ENCODE measurements at regions not wholly inside any gene's neighbourhood (a gene's known extent, or its start where the extent isn't known, plus 50 kb on each side); places are given as distances from the start of the nearest gene placed in this dataset.

DNA sequence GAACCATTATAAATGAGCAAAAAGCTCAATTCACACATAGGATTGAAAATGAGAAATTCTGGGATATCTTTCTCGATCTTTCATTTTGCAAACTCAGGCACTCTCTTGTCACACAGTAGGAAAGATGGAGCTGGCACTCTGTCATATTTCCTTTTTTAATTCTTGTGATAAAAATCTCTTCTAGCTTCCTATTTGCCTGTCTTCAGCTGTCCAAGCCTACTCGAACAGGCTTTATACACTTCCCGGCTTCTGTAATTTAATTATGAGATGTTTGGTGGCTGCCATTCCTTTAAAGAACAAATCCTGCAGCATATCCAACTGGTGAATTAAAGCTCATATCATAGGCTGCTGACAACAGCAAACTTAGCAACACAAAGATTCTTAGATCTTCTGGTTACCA is 1484.3 kb upstream of the PIK3C3 start:
- Histone ChIP-seq H3K9me3 (ENCODE audit: control insufficient read depth in 2 of 2, insufficient read depth in 1 of 2, low read length in 1 of 2) (no peaks in the 10 kb centered on the region), H3K4me1 (ENCODE audit: control insufficient read depth in 2 of 2, insufficient read depth in 2 of 2, low read length in 2 of 2) (no peaks in the 10 kb centered on the region), H3K27ac (ENCODE audit: low read depth in 1 of 2, low read length in 1 of 2) (no peak overlapping the region), H3K4me3 (ENCODE audit: low read length in 2 of 2) (no peak overlapping the region), H3K36me3 (ENCODE audit: control insufficient read depth in 2 of 2, insufficient read depth in 2 of 2, low read length in 1 of 2) (no peaks in the 10 kb centered on the region), H3K27me3 (ENCODE audit: control insufficient read depth in 2 of 2, insufficient read depth in 1 of 2, low read length in 1 of 2) (no peaks in the 10 kb centered on the region)
- DNase-seq (ENCODE audit: low read depth in 6 of 9, low spot score in 9 of 9): no peak
- WGBS: 89% methylated on average over 3 of the region's 3 CpGs

GRCh38 chr18:40469851-40470250 is 1485.2 kb upstream of the PIK3C3 start:
- 95% methylated on average over 4 of the region's 4 CpGs for WGBS
- Histone ChIP-seq H3K27me3 (ENCODE audit: control insufficient read depth in 2 of 2, insufficient read depth in 1 of 2, low read length in 1 of 2) (no peaks in the 10 kb centered on the region), H3K9me3 (ENCODE audit: control insufficient read depth in 2 of 2, insufficient read depth in 1 of 2, low read length in 1 of 2) (no peaks in the 10 kb centered on the region), H3K36me3 (ENCODE audit: control insufficient read depth in 2 of 2, insufficient read depth in 2 of 2, low read length in 1 of 2) (no peaks in the 10 kb centered on the region), H3K4me3 (ENCODE audit: low read length in 2 of 2) (no peak overlapping the region), H3K4me1 (ENCODE audit: control insufficient read depth in 2 of 2, insufficient read depth in 2 of 2, low read length in 2 of 2) (no peaks in the 10 kb centered on the region), H3K27ac (ENCODE audit: low read depth in 1 of 2, low read length in 1 of 2) (no peak overlapping the region)
- no peak for DNase-seq (ENCODE audit: low read depth in 6 of 9, low spot score in 9 of 9)

DNA sequence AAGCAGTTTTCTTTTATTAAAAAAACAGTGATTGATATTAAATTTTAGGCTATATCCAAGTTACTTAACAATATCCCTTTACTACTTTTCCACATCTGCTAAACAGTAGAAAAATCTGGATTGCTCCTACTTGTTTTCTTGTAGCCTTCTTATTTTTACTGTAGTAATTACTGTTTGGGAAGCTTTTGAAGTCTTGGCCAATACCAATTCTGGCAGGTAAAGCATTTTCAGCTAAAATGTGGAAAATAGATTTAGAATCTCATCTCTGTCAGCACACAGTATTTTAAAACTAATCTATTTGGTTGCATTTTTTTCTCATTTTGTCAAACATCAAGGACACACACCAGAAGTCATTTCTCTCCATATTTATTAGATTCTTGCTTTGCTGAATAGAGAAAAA is 1485.7 kb upstream of the PIK3C3 start:
- no peak overlapping the region for H3K4me3 ChIP-seq (ENCODE audit: low read length in 2 of 2)
- no peaks in the 10 kb centered on the region for H3K9me3 ChIP-seq (ENCODE audit: control insufficient read depth in 2 of 2, insufficient read depth in 1 of 2, low read length in 1 of 2)
- DNase-seq (ENCODE audit: low read depth in 6 of 9, low spot score in 9 of 9): no peak
- H3K27ac ChIP-seq (ENCODE audit: low read depth in 1 of 2, low read length in 1 of 2): no peak overlapping the region
- no peaks in the 10 kb centered on the region for H3K27me3 ChIP-seq (ENCODE audit: control insufficient read depth in 2 of 2, insufficient read depth in 1 of 2, low read length in 1 of 2)
- no peaks in the 10 kb centered on the region for H3K36me3 ChIP-seq (ENCODE audit: control insufficient read depth in 2 of 2, insufficient read depth in 2 of 2, low read length in 1 of 2)
- no peaks in the 10 kb centered on the region for H3K4me1 ChIP-seq (ENCODE audit: control insufficient read depth in 2 of 2, insufficient read depth in 2 of 2, low read length in 2 of 2)

GRCh38 chr18:40464032-40464431 is 1491.0 kb upstream of the PIK3C3 start:
- no peaks in the 10 kb centered on the region for H3K9me3 ChIP-seq (ENCODE audit: control insufficient read depth in 2 of 2, insufficient read depth in 1 of 2, low read length in 1 of 2)
- no peak overlapping the region for H3K27ac ChIP-seq (ENCODE audit: low read depth in 1 of 2, low read length in 1 of 2)
- DNase-seq (ENCODE audit: low read depth in 6 of 9, low spot score in 9 of 9): no peak
- H3K27me3 ChIP-seq (ENCODE audit: control insufficient read depth in 2 of 2, insufficient read depth in 1 of 2, low read length in 1 of 2): no peaks in the 10 kb centered on the region
- WGBS: 94% methylated on average over 1 of the region's 1 CpG
- H3K36me3 ChIP-seq (ENCODE audit: control insufficient read depth in 2 of 2, insufficient read depth in 2 of 2, low read length in 1 of 2): no peaks in the 10 kb centered on the region
- H3K4me3 ChIP-seq (ENCODE audit: low read length in 2 of 2): no peak overlapping the region
- no peaks in the 10 kb centered on the region for H3K4me1 ChIP-seq (ENCODE audit: control insufficient read depth in 2 of 2, insufficient read depth in 2 of 2, low read length in 2 of 2)

- DNase-seq (ENCODE audit: low read depth in 6 of 9, low spot score in 9 of 9): no peak
These were observed 1501.1 kb upstream of the PIK3C3 start for GRCh38 chr18:40453903-40454302.

GRCh38 chr18:40452599-40452998 is 1502.4 kb upstream of the PIK3C3 start:
- Histone ChIP-seq H3K27me3 (ENCODE audit: control insufficient read depth in 2 of 2, insufficient read depth in 1 of 2, low read length in 1 of 2) (no peaks in the 10 kb centered on the region), H3K36me3 (ENCODE audit: control insufficient read depth in 2 of 2, insufficient read depth in 2 of 2, low read length in 1 of 2) (no peaks in the 10 kb centered on the region), H3K27ac (ENCODE audit: low read depth in 1 of 2, low read length in 1 of 2) (no peak overlapping the region), H3K4me3 (ENCODE audit: low read length in 2 of 2) (no peak overlapping the region), H3K4me1 (ENCODE audit: control insufficient read depth in 2 of 2, insufficient read depth in 2 of 2, low read length in 2 of 2) (no peaks in the 10 kb centered on the region), H3K9me3 (ENCODE audit: control insufficient read depth in 2 of 2, insufficient read depth in 1 of 2, low read length in 1 of 2) (no peaks in the 10 kb centered on the region)
- no peak for DNase-seq (ENCODE audit: low read depth in 6 of 9, low spot score in 9 of 9)
- WGBS: 97% methylated on average over 2 of the region's 2 CpGs

More at GRCh38 chr18:40453903-40454302, 1501.1 kb upstream of the PIK3C3 start:
- Histone ChIP-seq H3K27ac (ENCODE audit: low read depth in 1 of 2, low read length in 1 of 2) (no peak overlapping the region), H3K27me3 (ENCODE audit: control insufficient read depth in 2 of 2, insufficient read depth in 1 of 2, low read length in 1 of 2) (no peaks in the 10 kb centered on the region), H3K4me1 (ENCODE audit: control insufficient read depth in 2 of 2, insufficient read depth in 2 of 2, low read length in 2 of 2) (no peaks in the 10 kb centered on the region), H3K4me3 (ENCODE audit: low read length in 2 of 2) (no peak overlapping the region), H3K9me3 (ENCODE audit: control insufficient read depth in 2 of 2, insufficient read depth in 1 of 2, low read length in 1 of 2) (no peaks in the 10 kb centered on the region), H3K36me3 (ENCODE audit: control insufficient read depth in 2 of 2, insufficient read depth in 2 of 2, low read length in 1 of 2) (no peaks in the 10 kb centered on the region)
- WGBS: 95% methylated on average over 5 of the region's 5 CpGs

DNA sequence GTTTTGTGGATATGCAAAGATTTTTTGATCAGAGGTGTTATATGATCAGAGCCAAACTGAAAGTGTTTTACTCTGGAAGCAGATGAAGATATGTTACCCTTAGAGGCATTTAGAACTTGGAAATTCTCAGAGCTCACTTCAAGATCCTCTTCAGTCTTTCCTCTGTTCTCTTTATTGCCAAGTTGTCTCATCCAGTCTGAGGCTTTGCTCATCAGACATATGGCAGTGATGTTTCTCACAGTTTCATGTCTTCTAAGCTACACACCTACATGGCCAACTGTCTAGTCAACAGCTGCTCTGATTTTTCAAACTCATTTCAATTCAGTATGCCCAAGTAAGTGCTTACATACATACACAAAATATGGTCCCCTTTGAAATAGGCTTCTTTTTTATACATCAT is 1504.3 kb upstream of the PIK3C3 start:
- Histone ChIP-seq H3K4me1 (ENCODE audit: control insufficient read depth in 2 of 2, insufficient read depth in 2 of 2, low read length in 2 of 2) (no peaks in the 10 kb centered on the region), H3K4me3 (ENCODE audit: low read length in 2 of 2) (no peak overlapping the region), H3K27me3 (ENCODE audit: control insufficient read depth in 2 of 2, insufficient read depth in 1 of 2, low read length in 1 of 2) (no peaks in the 10 kb centered on the region), H3K9me3 (ENCODE audit: control insufficient read depth in 2 of 2, insufficient read depth in 1 of 2, low read length in 1 of 2) (no peaks in the 10 kb centered on the region), H3K27ac (ENCODE audit: low read depth in 1 of 2, low read length in 1 of 2) (no peak overlapping the region), H3K36me3 (ENCODE audit: control insufficient read depth in 2 of 2, insufficient read depth in 2 of 2, low read length in 1 of 2) (no peaks in the 10 kb centered on the region)
- no peak for DNase-seq (ENCODE audit: low read depth in 6 of 9, low spot score in 9 of 9)

- Histone ChIP-seq H3K36me3 (ENCODE audit: control insufficient read depth in 2 of 2, insufficient read depth in 2 of 2, low read length in 1 of 2) (no peaks in the 10 kb centered on the region), H3K9me3 (ENCODE audit: control insufficient read depth in 2 of 2, insufficient read depth in 1 of 2, low read length in 1 of 2) (no peaks in the 10 kb centered on the region), H3K27me3 (ENCODE audit: control insufficient read depth in 2 of 2, insufficient read depth in 1 of 2, low read length in 1 of 2) (no peaks in the 10 kb centered on the region), H3K4me3 (ENCODE audit: low read length in 2 of 2) (no peak overlapping the region), H3K4me1 (ENCODE audit: control insufficient read depth in 2 of 2, insufficient read depth in 2 of 2, low read length in 2 of 2) (no peaks in the 10 kb centered on the region), H3K27ac (ENCODE audit: low read depth in 1 of 2, low read length in 1 of 2) (no peak overlapping the region)
- no peak for DNase-seq (ENCODE audit: low read depth in 6 of 9, low spot score in 9 of 9)
- WGBS: 81% methylated on average over 1 of the region's 1 CpG
These were observed 1507.2 kb upstream of the PIK3C3 start for GRCh38 chr18:40447820-40448219.

GRCh38 chr18:40440088-40440487 is 1514.9 kb upstream of the PIK3C3 start:
- Histone ChIP-seq H3K4me1 (ENCODE audit: control insufficient read depth in 2 of 2, insufficient read depth in 2 of 2, low read length in 2 of 2) (no peaks in the 10 kb centered on the region), H3K9me3 (ENCODE audit: control insufficient read depth in 2 of 2, insufficient read depth in 1 of 2, low read length in 1 of 2) (no peaks in the 10 kb centered on the region), H3K27me3 (ENCODE audit: control insufficient read depth in 2 of 2, insufficient read depth in 1 of 2, low read length in 1 of 2) (no peaks in the 10 kb centered on the region), H3K36me3 (ENCODE audit: control insufficient read depth in 2 of 2, insufficient read depth in 2 of 2, low read length in 1 of 2) (no peaks in the 10 kb centered on the region), H3K4me3 (ENCODE audit: low read length in 2 of 2) (no peak overlapping the region), H3K27ac (ENCODE audit: low read depth in 1 of 2, low read length in 1 of 2) (no peak overlapping the region)
- DNase-seq (ENCODE audit: low read depth in 6 of 9, low spot score in 9 of 9): no peak
- WGBS: 97% methylated on average over 7 of the region's 7 CpGs

DNA sequence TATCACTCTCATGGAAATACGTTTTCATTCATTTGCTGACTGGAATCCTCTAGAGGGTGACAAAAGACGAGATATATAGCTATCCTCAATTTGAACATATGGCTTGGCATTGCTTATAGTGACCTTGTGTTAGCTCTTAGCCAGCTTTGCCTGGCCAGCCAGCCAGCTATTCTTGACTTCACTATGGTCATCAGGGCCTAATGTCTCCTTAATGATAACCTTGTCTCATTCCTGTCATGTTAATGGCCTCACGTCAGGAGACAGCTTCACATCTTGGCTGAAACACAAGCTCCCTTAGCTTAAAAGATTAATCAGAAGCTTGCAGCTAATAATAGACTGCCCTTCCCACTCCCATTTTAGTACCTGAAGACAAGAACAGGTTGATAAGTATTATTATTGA is 1517.5 kb upstream of the PIK3C3 start:
- 90% methylated on average over 3 of the region's 3 CpGs for WGBS
- no peaks in the 10 kb centered on the region for H3K27me3 ChIP-seq (ENCODE audit: control insufficient read depth in 2 of 2, insufficient read depth in 1 of 2, low read length in 1 of 2)
- no peak overlapping the region for H3K4me3 ChIP-seq (ENCODE audit: low read length in 2 of 2)
- H3K27ac ChIP-seq (ENCODE audit: low read depth in 1 of 2, low read length in 1 of 2): no peak overlapping the region
- H3K9me3 ChIP-seq (ENCODE audit: control insufficient read depth in 2 of 2, insufficient read depth in 1 of 2, low read length in 1 of 2): no peaks in the 10 kb centered on the region
- H3K4me1 ChIP-seq (ENCODE audit: control insufficient read depth in 2 of 2, insufficient read depth in 2 of 2, low read length in 2 of 2): no peaks in the 10 kb centered on the region
- no peak for DNase-seq (ENCODE audit: low read depth in 6 of 9, low spot score in 9 of 9)
- H3K36me3 ChIP-seq (ENCODE audit: control insufficient read depth in 2 of 2, insufficient read depth in 2 of 2, low read length in 1 of 2): no peaks in the 10 kb centered on the region

Data from thymus (tissue), 11 donors.